HCT116 (cell line): ENCODE measurements at regions not wholly inside any gene's neighbourhood (a gene's known extent, or its start where the extent isn't known, plus 50 kb on each side); places are given as distances from the start of the nearest gene placed in this dataset.

Experiments used
- ATAC-seq: fragments of 200-7000 bp; cut with Tn5 transposase; 2 replicates; pipeline ENCODE4 v1.9.1; 2020; ENCODE audit warnings: mild to moderate bottlenecking, moderate library complexity
- BruUV-seq: library from RNA; stranded (reverse); fragments of 400-500 nt; replicated peaks from 2 replicates; lab custom pipeline; 2021; lab: Mats Ljungman, UMichigan
- CTCF ChIA-PET: fragments of 300-600 bp; sonication (Branson Sonifier 250); formaldehyde crosslinking; loops from one replicate; lab custom pipeline; 2021; ENCODE audit warnings: antibody characterized with exemption; lab: Charles Lee
- POLR2A ChIA-PET: fragments of 300-600, 350-600 bp; sonication (Branson Sonifier 250); formaldehyde crosslinking; loops from one replicate; lab custom pipeline; 2021; ENCODE audit warnings: antibody characterized with exemption; lab: Charles Lee
- RAD21 ChIA-PET, 2 experiments: fragments of 300-600 bp; sonication (Branson Sonifier 250); formaldehyde crosslinking; loops; one replicate each; lab custom pipeline; 2023; ENCODE audit warnings: low total read pairs in 2 of 2; ENCODE audit not compliant: uncharacterized antibody in 2 of 2, unreplicated experiment in 2 of 2, low non-redundant PET in 1 of 2; lab: Charles Lee
- DNase-seq: peaks from one replicate; pipeline ENCODE4 v3.0.0-alpha.2; 2010; ENCODE audit warnings: low read depth, low spot score
- H2AFZ ChIP-seq: fragments of 200-600 bp; shearing (Covaris generic), sonication (generic); 2 replicates; pipeline ENCODE4 v1.6.1; 2017; ENCODE audit warnings: low read depth, mixed run types, mixed read lengths, antibody characterized with exemption, low read length; ENCODE audit not compliant: poor library complexity, severe bottlenecking
- H3K27ac ChIP-seq: 2 replicates; pipeline ENCODE4 v1.5.1; 2012; ENCODE audit warnings: low read depth, low read length
- H3K27me3 ChIP-seq: fragments of 200-600 bp; sonication (generic); 2 replicates; pipeline ENCODE4 v1.6.1; 2016; ENCODE audit warnings: mixed run types, low read length, mixed read lengths; ENCODE audit not compliant: insufficient read depth
- H3K36me3 ChIP-seq, 2 experiments: fragments of 200-500 bp in 1 of 2; fragments of 200-600 bp in 1 of 2; sonication (Bioruptor generic) in 1 of 2; sonication (generic) in 1 of 2; 2 replicates each; pipeline versions ENCODE4 v1.5.1 to v1.6.1; 2014 to 2016; ENCODE audit warnings: low read length in 2 of 2, inconsistent platforms in 1 of 2, mixed read lengths in 1 of 2, mixed run types in 1 of 2; ENCODE audit not compliant: insufficient read depth in 2 of 2, control insufficient read depth in 1 of 2
- H3K4me1 ChIP-seq, 2 experiments: fragments of 200-600 bp in 1 of 2; sonication (generic) in 1 of 2; 2 replicates each; pipeline versions ENCODE4 v1.5.1 to v1.6.1; 2012 to 2017; ENCODE audit warnings: low read length in 2 of 2, inconsistent platforms in 1 of 2, mild to moderate bottlenecking in 1 of 2, mixed read lengths in 1 of 2, mixed run types in 1 of 2, moderate library complexity in 1 of 2; ENCODE audit not compliant: insufficient read depth in 2 of 2, control insufficient read depth in 1 of 2
- H3K4me2 ChIP-seq: fragments of 200-600 bp; sonication (generic); 2 replicates; pipeline ENCODE4 v1.6.1; 2017; ENCODE audit warnings: mixed run types, low read length, mixed read lengths
- H3K4me3 ChIP-seq, 2 experiments: fragments of 200-600 bp in 1 of 2; sonication (generic) in 1 of 2; replicated peaks in 1 of 2; 2 replicates each; pipeline ENCODE4 v1.5.1; 2011 to 2016; ENCODE audit warnings: low read length in 2 of 2, control low read depth in 1 of 2, low read depth in 1 of 2, mild to moderate bottlenecking in 1 of 2, mixed read lengths in 1 of 2, mixed run types in 1 of 2
- H3K79me2 ChIP-seq: fragments of 200-600 bp; sonication (generic); 2 replicates; pipeline ENCODE4 v1.6.1; 2017; ENCODE audit warnings: mild to moderate bottlenecking, mixed run types, low read length, moderate library complexity, mixed read lengths; ENCODE audit not compliant: insufficient read depth
- H3K9ac ChIP-seq: fragments of 200-600 bp; sonication (generic); 2 replicates; pipeline ENCODE4 v1.6.1; 2016; ENCODE audit warnings: low read length, mixed read lengths
- H3K9me2 ChIP-seq: fragments of 200-600 bp; sonication (generic), shearing (Covaris generic); 2 replicates; pipeline ENCODE4 v1.6.1; 2017; ENCODE audit warnings: mixed run types, mild to moderate bottlenecking, moderate library complexity; ENCODE audit not compliant: insufficient read depth
- H3K9me3 ChIP-seq, 2 experiments: fragments of 200-500 bp in 1 of 2; fragments of 200-600 bp in 1 of 2; sonication (Bioruptor generic) in 1 of 2; sonication (generic) in 1 of 2; 2 replicates each; pipeline ENCODE4 v1.6.1; 2014 to 2017; ENCODE audit warnings: low read length in 2 of 2, mixed read lengths in 2 of 2, inconsistent platforms in 1 of 2, low read depth in 1 of 2, mild to moderate bottlenecking in 1 of 2, mixed run types in 1 of 2, moderate library complexity in 1 of 2; ENCODE audit not compliant: control insufficient read depth in 1 of 2, insufficient read depth in 1 of 2
- H4K20me1 ChIP-seq: fragments of 200-600 bp; sonication (generic), shearing (Covaris generic); 2 replicates; pipeline ENCODE4 v1.6.1; 2017; ENCODE audit warnings: mixed run types, mild to moderate bottlenecking, moderate library complexity; ENCODE audit not compliant: insufficient read depth
- CTCF ChIP-seq, 3 experiments: fragments of 200-600 bp in 1 of 3; sonication (generic) in 1 of 3; IDR thresholded peaks in 2 of 3; conservative IDR thresholded peaks in 1 of 3; 2 replicates each; pipeline ENCODE4 v1.5.1; 2012 to 2017; ENCODE audit warnings: low read depth in 2 of 3, low read length in 2 of 3, antibody characterized with exemption in 1 of 3, borderline replicate concordance in 1 of 3, control low read depth in 1 of 3, mild to moderate bottlenecking in 1 of 3, mixed read lengths in 1 of 3, mixed run types in 1 of 3, moderate library complexity in 1 of 3; ENCODE audit not compliant: insufficient read depth in 1 of 3
- EGR1 ChIP-seq: IDR thresholded peaks from 2 replicates; pipeline ENCODE4 v1.6.1; 2012; ENCODE audit warnings: low read depth
- ELF1 ChIP-seq: IDR thresholded peaks from 2 replicates; pipeline ENCODE4 v1.6.1; 2012; ENCODE audit warnings: low read depth, borderline replicate concordance
- EZH2 ChIP-seq: fragments of 200-600 bp; sonication (generic); IDR thresholded peaks from 2 replicates; pipeline ENCODE4 v1.6.1; 2017; ENCODE audit warnings: antibody characterized with exemption, mixed run types
- FOSL1 ChIP-seq: IDR thresholded peaks from 2 replicates; pipeline ENCODE4 v1.6.1; 2012; ENCODE audit warnings: low read depth
- JUND ChIP-seq: IDR thresholded peaks from 2 replicates; pipeline ENCODE4 v1.6.1; 2012
- POLR2AphosphoS5 ChIP-seq: IDR thresholded peaks from 2 replicates; pipeline ENCODE4 v1.6.1; 2011; ENCODE audit warnings: mild to moderate bottlenecking, low read depth, low read length, moderate library complexity
- SP1 ChIP-seq: IDR thresholded peaks from 2 replicates; pipeline ENCODE4 v1.6.1; 2012; ENCODE audit warnings: low read depth
- SRF ChIP-seq: IDR thresholded peaks from 2 replicates; pipeline ENCODE4 v1.6.1; 2012; ENCODE audit warnings: low read depth
- TCF7L2 ChIP-seq: IDR thresholded peaks from 2 replicates; pipeline ENCODE4 v1.7.0; 2011; ENCODE audit warnings: borderline replicate concordance, inconsistent platforms; ENCODE audit not compliant: insufficient read depth, insufficient read length; ENCODE audit errors: extremely low read depth
- YY1 ChIP-seq: IDR thresholded peaks from 2 replicates; pipeline ENCODE4 v1.6.1; 2011; ENCODE audit warnings: low read length, low read depth, moderate library complexity, mild to moderate bottlenecking; ENCODE audit not compliant: insufficient replicate concordance; ENCODE audit errors: extremely low read depth
- ZBTB33 ChIP-seq: IDR thresholded peaks from 2 replicates; pipeline ENCODE4 v1.6.1; 2011; ENCODE audit warnings: mild to moderate bottlenecking, low read length, moderate library complexity; ENCODE audit not compliant: insufficient replicate concordance; ENCODE audit errors: extremely low read depth
- ZFX ChIP-seq: fragments of 450-650 bp; IDR thresholded peaks from 2 replicates; pipeline ENCODE4 v1.6.1; 2017
- ZNF274 ChIP-seq: fragments of 200-500 bp; sonication (Bioruptor generic); IDR thresholded peaks from 2 replicates; pipeline ENCODE4 v1.6.1; 2014; ENCODE audit warnings: mild to moderate bottlenecking, low read depth, low read length, inconsistent platforms
- intact Hi-C: fragments of 100-400 bp; cut with micrococcal nuclease; formaldehyde crosslinking; loops from 2 replicates; pipeline ENCODE4 v1.10.0; 2022
- TF ChIP-seq, protein P1 (sequence below): IDR thresholded peaks from 2 replicates; pipeline ENCODE4 v1.6.1; 2012

GRCh38 chr3:176632925-176633324, 564.4 kb downstream of the TBL1XR1 start (continued):
- TF ChIP-seq FOSL1, result no peak
- TF ChIP-seq, protein P1, sequence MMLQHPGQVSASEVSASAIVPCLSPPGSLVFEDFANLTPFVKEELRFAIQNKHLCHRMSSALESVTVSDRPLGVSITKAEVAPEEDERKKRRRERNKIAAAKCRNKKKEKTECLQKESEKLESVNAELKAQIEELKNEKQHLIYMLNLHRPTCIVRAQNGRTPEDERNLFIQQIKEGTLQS, result no peak
- no peak for TF ChIP-seq ZNF274
- TF ChIP-seq ELF1, result no peak
- TF ChIP-seq TCF7L2, result no peak
- no peak for TF ChIP-seq ZFX
- TF ChIP-seq SRF, result no peak
- TF ChIP-seq JUND, result no peak

GRCh38 chr3:176631165-176631564, 566.1 kb downstream of the TBL1XR1 start:
- intact Hi-C loops, result no loop called here
- ChIA-PET POLR2A (no interaction called here), RAD21 (no interaction called here), CTCF (no interaction called here)
- H3K9me3 ChIP-seq, result no peaks in the 10 kb centered on the region
- H3K4me3 ChIP-seq, result no peak overlapping the region
- DNase-seq, result no peak
- TF ChIP-seq YY1 (no peak), EZH2 (no peak), EGR1 (no peak), ZBTB33 (no peak), CTCF (IDR thresholded peaks at IDR 0.05 in 2 of 3, conservative IDR thresholded peaks at IDR 0.05 in 1 of 3; ENCODE audit: borderline replicate concordance in 1 of 3, insufficient read depth in 1 of 3, low read depth in 2 of 3, low read length in 2 of 3) (no peak), SP1 (no peak), POLR2AphosphoS5 (no peak), ELF1 (no peak)
- H3K9ac ChIP-seq, result no peak overlapping the region
- no peaks in the 10 kb centered on the region for H3K36me3 ChIP-seq
- H3K4me2 ChIP-seq, result no peak overlapping the region
- no peaks in the 10 kb centered on the region for H3K9me2 ChIP-seq
- H4K20me1 ChIP-seq, result no peaks in the 10 kb centered on the region
- no peak overlapping the region for H3K27ac ChIP-seq
- H2AFZ ChIP-seq, result no peak overlapping the region
- H3K4me1 ChIP-seq, result no peaks in the 10 kb centered on the region
- no peaks in the 10 kb centered on the region for H3K79me2 ChIP-seq
- no peaks in the 10 kb centered on the region for H3K27me3 ChIP-seq
- no peak for ATAC-seq
- BruUV-seq, result no TSS peak
